IMR-90 (cell line): ENCODE measurements at regions not wholly inside any gene's neighbourhood (a gene's known extent, or its start where the extent isn't known, plus 50 kb on each side); places are given as distances from the start of the nearest gene placed in this dataset.

ENCODE experiments used
- ATAC-seq: fragments of 200-7000 bp; cut with Tn5 transposase; 2 replicates; pipeline ENCODE4 v1.9.1; 2020; ENCODE audit warnings: low read depth, mild to moderate bottlenecking, moderate library complexity
- BruUV-seq: library from RNA; stranded (reverse); fragments of 400-500 nt; replicated peaks from 2 replicates; lab custom pipeline; 2021; lab: Mats Ljungman, UMichigan
- CTCF ChIA-PET: fragments of 300-600 bp; formaldehyde crosslinking; extraction: SDS; loops from one replicate; lab custom pipeline; 2021; ENCODE audit warnings: antibody characterized with exemption; lab: Yijun Ruan, JAX
- POLR2A ChIA-PET: fragments of 300-600 bp; sonication (Branson Sonifier 250); formaldehyde crosslinking; loops from one replicate; lab custom pipeline; 2022; ENCODE audit warnings: antibody characterized with exemption; ENCODE audit not compliant: unreplicated experiment; lab: Charles Lee
- DNase-seq: peaks from one replicate; pipeline ENCODE4 v3.0.0; 2013
- H2AFZ ChIP-seq: replicated peaks from 2 replicates; pipeline ENCODE3; 2013; ENCODE audit warnings: low read length, mild to moderate bottlenecking; ENCODE audit not compliant: poor library complexity
- H2AK5ac ChIP-seq: 2 replicates; pipeline ENCODE4 v1.6.1; 2013; ENCODE audit warnings: low read depth, low read length, inconsistent platforms
- H2AK9ac ChIP-seq: replicated peaks from 2 replicates; pipeline ENCODE3; 2013; ENCODE audit warnings: mild to moderate bottlenecking, low read depth, low read length, moderate library complexity; ENCODE audit not compliant: poor library complexity
- H2BK120ac ChIP-seq: 2 replicates; pipeline ENCODE4 v1.6.1; 2013; ENCODE audit warnings: low read depth, low read length, inconsistent platforms
- H2BK15ac ChIP-seq: 3 replicates; pipeline ENCODE4 v1.6.1; 2013; ENCODE audit warnings: low read depth, low read length, inconsistent platforms
- H2BK20ac ChIP-seq: 2 replicates; pipeline ENCODE4 v1.6.1; 2013; ENCODE audit warnings: low read depth, mild to moderate bottlenecking, inconsistent platforms, low read length, moderate library complexity
- H2BK5ac ChIP-seq: 2 replicates; pipeline ENCODE4 v1.6.1; 2013; ENCODE audit warnings: mild to moderate bottlenecking, low read depth, low read length, inconsistent platforms; ENCODE audit not compliant: poor library complexity, severe bottlenecking
- H3K14ac ChIP-seq: replicated peaks from 2 replicates; pipeline ENCODE4 v1.6.1; 2013; ENCODE audit warnings: low read depth, low read length, inconsistent platforms
- H3K18ac ChIP-seq: 2 replicates; pipeline ENCODE4 v1.6.1; 2013; ENCODE audit warnings: low read depth, low read length, control low read depth
- H3K23ac ChIP-seq: 2 replicates; pipeline ENCODE4 v1.6.1; 2013; ENCODE audit warnings: low read depth, low read length, inconsistent platforms
- H3K27ac ChIP-seq: 2 replicates; pipeline ENCODE4 v1.5.1; 2013; ENCODE audit warnings: mild to moderate bottlenecking, control low read depth, low read length; ENCODE audit not compliant: insufficient read depth
- H3K27me3 ChIP-seq: 2 replicates; pipeline ENCODE4 v1.6.1; 2013; ENCODE audit warnings: low read length; ENCODE audit not compliant: control insufficient read depth, insufficient read depth
- H3K36me3 ChIP-seq: 2 replicates; pipeline ENCODE4 v1.6.1; 2013; ENCODE audit warnings: low read length, mixed read lengths; ENCODE audit not compliant: control insufficient read depth, insufficient read depth
- H3K4ac ChIP-seq: 2 replicates; pipeline ENCODE4 v1.6.1; 2013; ENCODE audit warnings: low read depth, low read length, inconsistent platforms
- H3K4me1 ChIP-seq: 2 replicates; pipeline ENCODE4 v1.6.1; 2013; ENCODE audit warnings: low read length, mixed read lengths; ENCODE audit not compliant: control insufficient read depth, insufficient read depth
- H3K4me2 ChIP-seq: 2 replicates; pipeline ENCODE4 v1.6.1; 2013; ENCODE audit warnings: low read depth, mild to moderate bottlenecking, control low read depth, low read length, moderate library complexity
- H3K4me3 ChIP-seq: 2 replicates; pipeline ENCODE4 v1.5.1; 2013; ENCODE audit warnings: low read depth, mild to moderate bottlenecking, control low read depth, low read length, moderate library complexity; ENCODE audit not compliant: insufficient read depth
- H3K56ac ChIP-seq: 2 replicates; pipeline ENCODE4 v1.6.1; 2013; ENCODE audit warnings: low read length, inconsistent platforms; ENCODE audit not compliant: insufficient read depth; ENCODE audit errors: extremely low read depth
- H3K79me1 ChIP-seq, 2 experiments: 2 replicates each; pipeline ENCODE4 v1.6.1; 2013; ENCODE audit warnings: low read length in 2 of 2, inconsistent platforms in 1 of 2, low read depth in 1 of 2
- H3K9ac ChIP-seq: 2 replicates; pipeline ENCODE4 v1.6.1; 2013; ENCODE audit warnings: low read depth, low read length, control low read depth
- H3K9me1 ChIP-seq: 2 replicates; pipeline ENCODE4 v1.6.1; 2013; ENCODE audit warnings: low read length, inconsistent platforms; ENCODE audit not compliant: insufficient read depth
- H3K9me3 ChIP-seq: 2 replicates; pipeline ENCODE4 v1.6.1; 2013; ENCODE audit warnings: low read length; ENCODE audit not compliant: control insufficient read depth, insufficient read depth
- H4K20me1 ChIP-seq: 2 replicates; pipeline ENCODE4 v1.6.1; 2013; ENCODE audit warnings: low read length, inconsistent platforms; ENCODE audit not compliant: insufficient read depth
- H4K5ac ChIP-seq: 2 replicates; pipeline ENCODE4 v1.6.1; 2013; ENCODE audit warnings: mild to moderate bottlenecking, low read depth, low read length, control low read depth
- H4K8ac ChIP-seq, 2 experiments: 2 replicates each; pipeline ENCODE4 v1.6.1; 2013; ENCODE audit warnings: low read depth in 2 of 2, low read length in 2 of 2, control low read depth in 1 of 2, inconsistent platforms in 1 of 2
- H4K91ac ChIP-seq: 2 replicates; pipeline ENCODE4 v1.6.1; 2013; ENCODE audit warnings: low read depth, low read length, inconsistent platforms; ENCODE audit not compliant: insufficient read depth
- BHLHE40 ChIP-seq: fragments of 150-350 bp; IDR thresholded peaks from 2 replicates; pipeline ENCODE4 v1.6.1; 2016; ENCODE audit warnings: mild to moderate bottlenecking, low read depth, low read length
- CTCF ChIP-seq: conservative IDR thresholded peaks from 2 replicates; pipeline ENCODE4 v1.5.1; 2012; ENCODE audit warnings: mild to moderate bottlenecking, low read depth, low read length, improper control_type of control experiment
- MAFK ChIP-seq: IDR thresholded peaks from 2 replicates; pipeline ENCODE4 v1.6.1; 2012; ENCODE audit warnings: low read depth, low read length, improper control_type of control experiment
- NFE2L2 ChIP-seq: fragments of 150-350 bp; IDR thresholded peaks from 2 replicates; pipeline ENCODE4 v1.6.1; 2016; ENCODE audit warnings: low read depth, mild to moderate bottlenecking, low read length
- RAD21 ChIP-seq: IDR thresholded peaks from 2 replicates; pipeline ENCODE4 v1.6.1; 2012; ENCODE audit warnings: low read length, improper control_type of control experiment
- RCOR1 ChIP-seq: IDR thresholded peaks from 2 replicates; pipeline ENCODE4 v1.6.1; 2012; ENCODE audit warnings: mild to moderate bottlenecking, low read length, improper control_type of control experiment; ENCODE audit not compliant: insufficient replicate concordance
- SMC3 ChIP-seq: fragments of 150-350 bp; IDR thresholded peaks from 2 replicates; pipeline ENCODE4 v1.6.1; 2016; ENCODE audit warnings: low read depth, mild to moderate bottlenecking, antibody characterized with exemption, low read length, moderate library complexity
- USF2 ChIP-seq: fragments of 150-350 bp; IDR thresholded peaks from 2 replicates; pipeline ENCODE4 v1.6.1; 2017; ENCODE audit warnings: mild to moderate bottlenecking, antibody characterized with exemption, low read length, low read depth
- WGBS, 2 experiments: methylation state at CpG; one replicate each; pipeline versions ENCODE4 v1.1.5 to v1.1.7; 2013; ENCODE audit warnings: missing lambda C conversion rate in 2 of 2; ENCODE audit not compliant: insufficient read length in 1 of 2; ENCODE audit errors: extremely low coverage in 2 of 2; 5-methylcytosine and 5-hydroxymethylcytosine counted together
- dilution Hi-C: fragments of 300-500 bp; cut with HindIII; formaldehyde crosslinking; loops from one replicate; pipeline ENCODE4 v1.14.3; 2018; ENCODE audit warnings: low sequenced_read_pairs; ENCODE audit not compliant: unreplicated experiment
- in situ Hi-C: fragments of 300-500 bp; cut with MboI; formaldehyde crosslinking; loops from 3 replicates; pipeline ENCODE4 v1.14.3; 2019; ENCODE audit warnings: low sequenced_read_pairs, inconsistent platforms, mixed read lengths
- intact Hi-C: fragments of 100-400 bp; cut with micrococcal nuclease; formaldehyde crosslinking; loops from 2 replicates; pipeline ENCODE4 v1.10.0; 2022

DNA sequence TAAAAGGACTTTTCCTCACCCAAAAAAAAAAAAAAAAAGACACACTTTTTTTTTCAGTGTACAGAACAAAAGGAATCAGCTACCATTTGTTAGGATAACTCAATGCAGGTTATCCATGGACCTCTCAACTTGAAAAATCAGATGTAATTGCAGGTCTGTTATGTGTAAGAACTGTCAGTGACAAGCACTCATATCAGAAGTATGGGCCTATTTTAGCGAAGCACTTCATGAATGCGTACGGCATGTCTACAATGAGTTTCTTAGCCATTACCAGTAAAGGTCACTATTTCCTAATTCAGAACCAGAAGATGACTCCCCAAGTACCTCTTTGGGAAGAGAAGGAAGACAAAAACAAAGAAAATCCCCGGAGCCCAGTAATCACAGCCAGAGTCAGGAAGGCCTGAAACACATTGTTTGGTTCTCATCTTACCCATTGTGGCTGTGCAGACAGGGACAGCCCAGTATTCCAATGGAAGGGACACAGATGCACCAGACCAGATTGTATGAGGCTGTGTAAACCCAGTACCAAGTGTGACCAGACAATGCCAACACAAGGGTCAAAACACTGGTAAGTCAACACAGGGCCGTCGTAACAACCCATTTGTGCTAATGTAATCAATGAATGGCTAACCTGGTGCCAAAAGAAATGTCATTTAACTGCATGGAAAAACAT lies 188.0 kb downstream of the PMP22 start:
- Histone ChIP-seq H3K27me3 (peaks cover 10% of the 10 kb centered on the region), H2AK9ac (no peak overlapping the region), H3K9me3 (no peaks in the 10 kb centered on the region), H4K5ac (no peak overlapping the region), H3K27ac (no peak overlapping the region), H2BK20ac (no peak overlapping the region), H3K4me3 (no peak overlapping the region), H3K4ac (no peak overlapping the region), H3K9ac (no peak overlapping the region), H4K91ac (no peak overlapping the region), H4K20me1 (no peaks in the 10 kb centered on the region), H2BK5ac (no peak overlapping the region), H3K56ac (no peak overlapping the region), H3K79me1 (no peaks in the 10 kb centered on the region), H3K36me3 (no peaks in the 10 kb centered on the region), H2BK15ac (no peak overlapping the region), H2AK5ac (no peak overlapping the region), H3K18ac (no peak overlapping the region), H2BK120ac (no peak overlapping the region), H3K14ac (no peak overlapping the region), H3K4me1 (no peaks in the 10 kb centered on the region), H2AFZ (no peak overlapping the region), H3K4me2 (no peak overlapping the region), H3K23ac (no peak overlapping the region), H3K9me1 (no peaks in the 10 kb centered on the region), H4K8ac (no peak overlapping the region)
- CTCF ChIA-PET = no interaction called here
- BruUV-seq = no TSS peak
- ATAC-seq = no peak
- dilution Hi-C loops = no loop called here
- TF ChIP-seq RAD21 (no peak), NFE2L2 (no peak), USF2 (no peak), BHLHE40 (no peak), SMC3 (no peak), RCOR1 (no peak), MAFK (no peak), CTCF (no peak)
- POLR2A ChIA-PET = no interaction called here
- in situ Hi-C loops = no loop called here
- no CpG with 5 or more reads among the region's 6 CpGs for WGBS, 2 experiments
- intact Hi-C loops = no loop called here
- no peak for DNase-seq
